ENCODE measurements at regions not wholly inside any gene's neighbourhood (a gene's known extent, or its start where the extent isn't known, plus 50 kb on each side); places are given as distances from the start of the nearest gene placed in this dataset.

GRCh38 chr22:27475548-27475897 lies 326.0 kb downstream of the MN1 start:
- TF ChIP-seq POLR2A (IDR thresholded peaks at IDR 0.05) (no peak), CTCF (IDR thresholded peaks at IDR 0.05) (no peak)

All from suprapubic skin (tissue), 3 donors.